AG09309 (cell line): ENCODE measurements at regions not wholly inside any gene's neighbourhood (a gene's known extent, or its start where the extent isn't known, plus 50 kb on each side); places are given as distances from the start of the nearest gene placed in this dataset.
"Not testable (repeated sequence)": the region's sequence is repeated elsewhere in the genome, so short reads cannot be mapped to it uniquely, and the experiment has no call there.

Experiments
- DNase-seq: peaks from one replicate; pipeline ENCODE4 v3.0.0-alpha.2; 2010; ENCODE audit warnings: low read depth
- H3K4me3 ChIP-seq: 2 replicates; pipeline ENCODE4 v1.5.1; 2011; ENCODE audit warnings: mild to moderate bottlenecking, low read depth, low read length, moderate library complexity; ENCODE audit not compliant: control insufficient read depth
- CTCF ChIP-seq: IDR thresholded peaks from 2 replicates; pipeline ENCODE4 v1.5.1; 2011; ENCODE audit warnings: mild to moderate bottlenecking, low read depth, low read length, inconsistent platforms; ENCODE audit not compliant: insufficient read depth, control insufficient read depth; ENCODE audit errors: missing control alignments

GRCh38 chr1:157371826-157372225 lies 180.5 kb downstream of the FCRL5 start:
- no peak for TF ChIP-seq CTCF
- no peak for DNase-seq
- H3K4me3 ChIP-seq: no peak overlapping the region

GRCh38 chr1:157371221-157371620 lies 181.1 kb downstream of the FCRL5 start:
- DNase-seq: no peak
- no peak for TF ChIP-seq CTCF
- H3K4me3 ChIP-seq: no peak overlapping the region

GRCh38 chr1:157370698-157371097 lies 181.6 kb downstream of the FCRL5 start:
- no peak overlapping the region for H3K4me3 ChIP-seq
- DNase-seq: no peak
- no peak for TF ChIP-seq CTCF

GRCh38 chr1:157369808-157370521 lies 182.3 kb downstream of the FCRL5 start:
- no peak for DNase-seq
- TF ChIP-seq CTCF: peak; percentile 89
- no peak overlapping the region for H3K4me3 ChIP-seq

- not testable (repeated sequence) for DNase-seq, H3K4me3 ChIP-seq
These were observed 183.4 kb downstream of the FCRL5 start for GRCh38 chr1:157368941-157369340.

GRCh38 chr1:157368363-157368762 lies 184.0 kb downstream of the FCRL5 start:
- no peak for TF ChIP-seq CTCF
- no peak overlapping the region for H3K4me3 ChIP-seq
- no peak for DNase-seq

GRCh38 chr1:157367870-157368269 lies 184.4 kb downstream of the FCRL5 start:
- TF ChIP-seq CTCF: no peak
- H3K4me3 ChIP-seq: no peak overlapping the region
- no peak for DNase-seq
